ENCODE measurements at regions not wholly inside any gene's neighbourhood (a gene's known extent, or its start where the extent isn't known, plus 50 kb on each side); places are given as distances from the start of the nearest gene placed in this dataset.

- no peak for DNase-seq (ENCODE audit: low spot score)
Measured at GRCh38 chr13:103961784-103962183, 895.6 kb upstream of the SLC10A2 start.

- DNase-seq (ENCODE audit: low spot score), result no peak
Measured at GRCh38 chr13:103961129-103961528, 894.9 kb upstream of the SLC10A2 start.

DNA sequence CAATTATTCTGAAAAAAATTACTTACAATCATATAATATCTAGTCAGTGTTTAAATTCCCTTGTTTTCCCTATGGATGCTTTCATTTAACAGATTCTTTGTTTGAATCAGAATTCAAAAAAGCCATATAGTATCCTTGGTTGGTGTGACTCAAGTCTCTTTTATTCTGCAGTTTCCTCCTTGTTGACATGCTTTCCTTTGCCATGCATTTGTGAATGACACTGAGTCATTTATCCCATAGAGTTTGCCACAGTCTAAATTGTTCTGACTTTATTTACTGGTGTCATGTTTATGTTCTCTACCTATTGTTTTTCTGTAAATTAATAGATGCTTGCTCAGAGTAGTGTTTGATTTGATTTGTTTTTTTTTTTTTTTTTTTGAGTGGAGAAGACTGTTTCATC lies 893.8 kb upstream of the SLC10A2 start:
- DNase-seq (ENCODE audit: low spot score), result no peak

DNA sequence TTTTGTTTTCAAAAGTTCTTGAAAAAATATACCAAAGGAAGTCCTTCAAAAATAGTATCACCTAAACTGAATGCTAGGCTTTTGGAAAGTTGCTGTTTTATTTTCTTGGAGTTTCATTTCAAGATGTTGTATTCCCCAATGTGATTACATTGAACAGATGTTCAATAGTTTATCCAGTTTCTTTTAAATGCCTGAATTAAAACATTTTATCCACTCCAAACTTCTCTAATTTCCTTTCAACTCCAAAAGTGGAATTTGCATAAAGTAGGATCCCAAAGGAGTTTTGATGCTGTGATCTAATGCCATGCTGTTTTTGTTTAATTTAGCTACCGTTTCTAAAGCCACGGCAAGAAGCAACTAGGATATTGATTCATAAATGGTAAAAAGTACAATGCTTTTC lies 892.5 kb upstream of the SLC10A2 start:
- DNase-seq (ENCODE audit: low spot score), result no peak

- DNase-seq (ENCODE audit: low spot score), result no peak
Measured at GRCh38 chr13:103957939-103958338, 891.7 kb upstream of the SLC10A2 start.

DNA sequence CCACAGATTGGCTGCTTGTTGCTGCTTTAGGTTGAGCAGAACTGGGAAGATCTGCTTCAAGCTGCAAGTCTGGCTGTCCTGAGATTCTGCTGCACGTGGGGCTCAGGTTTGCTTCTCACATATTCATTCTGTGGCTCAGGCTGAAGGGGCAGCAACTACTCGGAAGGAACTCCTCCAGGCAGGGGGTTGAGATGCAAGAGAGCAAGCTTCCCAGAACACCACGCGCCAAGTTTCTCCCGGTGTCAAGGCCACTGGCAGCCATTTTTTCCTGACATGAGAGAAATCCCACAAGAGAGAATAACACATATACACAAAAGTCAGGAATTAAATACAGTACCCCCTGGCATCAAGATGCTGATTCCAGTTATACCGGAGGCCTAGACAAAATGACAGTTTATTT lies 887.6 kb upstream of the SLC10A2 start:
- no peak for DNase-seq (ENCODE audit: low spot score)

GRCh38 chr13:103952183-103952582 lies 886.0 kb upstream of the SLC10A2 start:
- no peak for DNase-seq (ENCODE audit: low spot score)

GRCh38 chr13:103948426-103948825 lies 882.2 kb upstream of the SLC10A2 start:
- DNase-seq (ENCODE audit: low spot score), result no peak

DNA sequence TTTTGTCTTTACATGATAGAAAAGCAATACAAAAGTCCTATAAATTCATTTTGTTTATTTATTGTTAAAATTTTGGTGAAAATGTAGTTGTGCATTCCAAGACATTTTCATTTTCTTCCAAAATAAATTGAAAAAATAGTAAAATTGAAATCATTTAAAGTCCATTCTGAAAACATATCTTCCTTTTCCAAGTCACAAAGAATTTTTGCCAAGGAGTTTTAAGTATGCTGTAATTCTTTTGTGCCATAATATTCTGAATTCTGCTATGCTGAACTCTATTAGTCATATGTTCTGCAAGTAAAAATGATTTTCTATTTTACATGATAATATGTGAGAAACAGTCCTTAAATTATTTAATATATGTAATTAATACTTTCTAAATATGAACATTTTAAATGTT lies 879.6 kb upstream of the SLC10A2 start:
- no peak for DNase-seq (ENCODE audit: low spot score)

- DNase-seq (ENCODE audit: low spot score), result no peak
Measured at GRCh38 chr13:103941506-103942140, 875.4 kb upstream of the SLC10A2 start.

- DNase-seq (ENCODE audit: low spot score), result no peak
Measured at GRCh38 chr13:103935117-103935516, 868.9 kb upstream of the SLC10A2 start.

GRCh38 chr13:103931885-103932284 lies 865.7 kb upstream of the SLC10A2 start:
- no peak for DNase-seq (ENCODE audit: low spot score)

GRCh38 chr13:103931331-103931845 lies 865.2 kb upstream of the SLC10A2 start:
- no peak for DNase-seq (ENCODE audit: low spot score)

DNA sequence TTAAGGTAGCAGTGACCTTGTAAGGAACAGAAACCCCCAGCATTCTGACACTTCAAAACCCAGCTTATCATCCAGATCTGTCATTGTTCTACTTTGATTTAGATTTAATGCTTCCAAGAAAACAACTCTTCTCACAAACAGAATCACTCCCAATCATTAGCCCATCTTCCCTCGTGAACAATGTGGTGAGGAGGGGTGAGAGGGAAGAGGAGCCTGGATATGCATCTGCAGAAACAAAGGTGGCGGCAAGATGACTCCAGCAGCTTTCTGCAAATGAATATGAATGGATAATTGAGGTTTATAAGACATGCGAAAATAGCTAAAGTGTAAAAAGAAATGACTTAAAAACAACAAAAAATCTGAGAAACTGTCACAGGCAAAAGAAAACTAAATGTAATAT lies 859.9 kb upstream of the SLC10A2 start:
- DNase-seq (ENCODE audit: low spot score), result no peak

GRCh38 chr13:103908911-103909310 lies 842.7 kb upstream of the SLC10A2 start:
- DNase-seq (ENCODE audit: low spot score), result no peak

GRCh38 chr13:103908274-103908673 lies 842.1 kb upstream of the SLC10A2 start:
- DNase-seq (ENCODE audit: low spot score), result no peak

DNA sequence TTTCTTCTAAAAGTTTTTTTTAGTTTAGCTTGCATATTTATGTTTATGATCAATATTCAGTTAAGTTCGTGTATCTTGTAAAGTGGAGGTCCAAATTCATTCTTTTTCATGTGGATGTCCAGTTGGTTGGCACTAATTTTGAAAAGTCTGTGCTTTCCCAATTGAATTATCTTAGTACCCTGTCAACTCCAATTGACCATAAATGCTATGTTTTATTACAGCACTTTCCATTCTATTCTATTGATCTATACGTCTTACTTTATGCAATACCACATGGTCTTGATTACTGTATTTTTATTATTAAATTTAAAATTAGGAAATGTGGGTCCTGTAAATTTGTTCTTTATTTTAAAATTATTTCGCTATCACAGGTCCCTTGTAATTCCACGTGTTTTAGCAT lies 837.6 kb upstream of the SLC10A2 start:
- no peak for DNase-seq (ENCODE audit: low spot score)

GRCh38 chr13:103898481-103898880 lies 832.3 kb upstream of the SLC10A2 start:
- no peak for DNase-seq (ENCODE audit: low spot score)

- DNase-seq (ENCODE audit: low spot score), result no peak
Measured at GRCh38 chr13:103895835-103896531, 829.8 kb upstream of the SLC10A2 start.

DNA sequence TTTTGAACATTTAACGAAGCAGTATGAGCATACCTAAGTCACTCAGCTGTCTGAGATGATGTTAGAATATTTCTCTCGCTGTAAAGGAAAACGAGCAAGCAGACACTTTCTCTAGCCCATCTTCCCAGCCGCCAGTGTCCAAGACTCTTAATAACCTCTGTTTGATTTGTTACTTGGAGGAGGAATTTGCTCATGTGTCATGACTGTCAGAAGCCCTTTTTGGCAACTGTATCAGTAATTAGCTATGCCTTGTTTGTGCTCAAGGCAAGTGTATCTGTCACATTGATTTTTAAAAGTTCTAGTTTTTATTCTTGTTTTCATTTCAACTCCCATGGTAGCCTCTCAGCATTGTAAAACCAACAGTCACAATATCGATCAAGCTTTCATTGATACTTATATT lies 828.4 kb upstream of the SLC10A2 start:
- DNase-seq (ENCODE audit: low spot score), result no peak

- no peak for DNase-seq (ENCODE audit: low spot score)
Measured at GRCh38 chr13:103884101-103884723, 818.0 kb upstream of the SLC10A2 start.

DNA sequence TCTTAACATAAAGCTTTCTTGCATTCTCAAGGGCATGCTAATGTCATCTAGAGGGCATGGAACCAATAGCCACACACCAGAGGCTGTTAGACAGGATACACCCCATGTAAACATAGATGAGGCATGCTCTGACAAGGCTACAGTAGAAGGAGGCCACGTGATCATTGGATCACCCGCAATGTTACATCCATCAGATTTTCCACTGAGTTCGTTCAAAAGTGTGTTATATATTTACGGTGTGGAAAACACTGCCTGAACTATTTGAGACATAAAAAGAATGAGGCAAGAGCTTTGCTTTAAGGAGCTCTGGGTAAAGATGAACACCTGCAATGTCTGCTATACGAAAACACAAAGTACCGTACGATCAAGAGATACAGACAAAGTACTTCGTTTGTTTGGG lies 817.5 kb upstream of the SLC10A2 start:
- no peak for DNase-seq (ENCODE audit: low spot score)

- no peak for DNase-seq (ENCODE audit: low spot score)
Measured at GRCh38 chr13:103883164-103883563, 816.9 kb upstream of the SLC10A2 start.

Measured in hematopoietic multipotent progenitor cell treated with erythropoietin and hydrocortisone succinate and interleukin-3 and kit ligand, for 17 days (in vitro differentiated cells).